HEK293T (cell line): ENCODE measurements at regions not wholly inside any gene's neighbourhood (a gene's known extent, or its start where the extent isn't known, plus 50 kb on each side); places are given as distances from the start of the nearest gene placed in this dataset.
"Not testable (repeated sequence)": the region's sequence is repeated elsewhere in the genome, so short reads cannot be mapped to it uniquely, and the experiment has no call there.

Experiments
- BHLHE40 ChIP-seq: fragments of 450-650 bp; IDR thresholded peaks from 2 replicates; pipeline ENCODE4 v1.6.1; 2016; ENCODE audit warnings: mild to moderate bottlenecking, moderate library complexity, borderline replicate concordance
- FOXK2 ChIP-seq: fragments of 450-650 bp; IDR thresholded peaks from 2 replicates; pipeline ENCODE4 v1.6.1; 2016; ENCODE audit warnings: mild to moderate bottlenecking
- FOXM1 ChIP-seq: fragments of 450-650 bp; IDR thresholded peaks from 2 replicates; pipeline ENCODE4 v1.6.1; 2017; ENCODE audit warnings: mild to moderate bottlenecking, borderline replicate concordance
- HDGF ChIP-seq: fragments of 450-650 bp; IDR thresholded peaks from 2 replicates; pipeline ENCODE4 v1.6.1; 2017; ENCODE audit warnings: antibody characterized with exemption, borderline replicate concordance
- SUZ12 ChIP-seq: fragments of 450-650 bp; IDR thresholded peaks from 2 replicates; pipeline ENCODE4 v1.6.1; 2016; ENCODE audit warnings: mild to moderate bottlenecking

- TF ChIP-seq FOXK2, BHLHE40, HDGF, FOXM1, SUZ12: not testable (repeated sequence)
Observed at GRCh38 chr5:155827508-155827815, 499.5 kb upstream of the SGCD start.
